ENCODE measurements at regions not wholly inside any gene's neighbourhood (a gene's known extent, or its start where the extent isn't known, plus 50 kb on each side); places are given as distances from the start of the nearest gene placed in this dataset.

- TF ChIP-seq POLR2A (IDR thresholded peaks at IDR 0.05; ENCODE audit: low read depth, low read length): no peak
- TF ChIP-seq BHLHE40 (IDR thresholded peaks at IDR 0.05; ENCODE audit: low read depth, low read length): no peak
- no peak for TF ChIP-seq MXI1 (IDR thresholded peaks at IDR 0.05; ENCODE audit: borderline replicate concordance, low read depth, low read length)
- TF ChIP-seq CTCF (conservative IDR thresholded peaks at IDR 0.05; ENCODE audit: low read depth, low read length): no peak
- no peak for TF ChIP-seq CEBPB (IDR thresholded peaks at IDR 0.05; ENCODE audit: low read depth, low read length)
- TF ChIP-seq SMC3 (IDR thresholded peaks at IDR 0.05; ENCODE audit: low read depth, low read length): no peak
- TF ChIP-seq NFE2L2 (IDR thresholded peaks at IDR 0.05; ENCODE audit: low read depth, low read length): no peak
These were observed 227.1 kb upstream of the ATP11B start for GRCh38 chr3:182565916-182566796.
